C4-2B (cell line): ENCODE measurements at regions not wholly inside any gene's neighbourhood (a gene's known extent, or its start where the extent isn't known, plus 50 kb on each side); places are given as distances from the start of the nearest gene placed in this dataset.
A peak's percentile ranks its signal among the peaks of the same experiment; 100 is the strongest.

Source experiments
- H3K27ac ChIP-seq: fragments of 450-650 bp; 2 replicates; pipeline ENCODE4 v1.5.1; 2017
- CTCF ChIP-seq: fragments of 450-650 bp; conservative IDR thresholded peaks from 2 replicates; pipeline ENCODE4 v1.5.1; 2017; ENCODE audit warnings: mild to moderate bottlenecking
- ZFX ChIP-seq: fragments of 450-650 bp; IDR thresholded peaks from 2 replicates; pipeline ENCODE4 v1.6.1; 2017

- TF ChIP-seq ZFX (no peak), CTCF (no peak)
- H3K27ac ChIP-seq = no peak overlapping the region
Observed at GRCh38 chr10:80909254-80909653, 371.6 kb downstream of the SH2D4B start.

- no peak overlapping the region for H3K27ac ChIP-seq
- TF ChIP-seq CTCF (no peak), ZFX (no peak)
Observed at GRCh38 chr10:80917636-80918035, 379.9 kb downstream of the SH2D4B start.

- TF ChIP-seq CTCF (no peak), ZFX (no peak)
- no peak overlapping the region for H3K27ac ChIP-seq
Observed at GRCh38 chr10:80921032-80921431, 383.3 kb downstream of the SH2D4B start.

GRCh38 chr10:80924063-80924952, 386.6 kb downstream of the SH2D4B start:
- peak; percentile 88 for TF ChIP-seq CTCF
- no peak for TF ChIP-seq ZFX
- H3K27ac ChIP-seq = no peak overlapping the region

GRCh38 chr10:80927419-80928078, 389.8 kb downstream of the SH2D4B start:
- no peak for TF ChIP-seq CTCF
- no peak for TF ChIP-seq ZFX
- no peak overlapping the region for H3K27ac ChIP-seq

- no peak overlapping the region for H3K27ac ChIP-seq
- TF ChIP-seq ZFX = no peak
- TF ChIP-seq CTCF = no peak
Observed at GRCh38 chr10:80938903-80939302, 401.2 kb downstream of the SH2D4B start.

- no peak overlapping the region for H3K27ac ChIP-seq
- TF ChIP-seq CTCF (peak; percentile 89), ZFX (no peak)
Observed at GRCh38 chr10:80945264-80945880, 407.7 kb downstream of the SH2D4B start.
